ENCODE measurements at regions not wholly inside any gene's neighbourhood (a gene's known extent, or its start where the extent isn't known, plus 50 kb on each side); places are given as distances from the start of the nearest gene placed in this dataset.

GRCh38 chr22:49685686-49686085 lies 142.0 kb downstream of the BRD1 start:
- Mint-ChIP-seq H3K9me3 (ENCODE audit: insufficient read depth) (no peaks in the 10 kb centered on the region), H3K27me3 (peaks cover 37% of the 10 kb centered on the region), H3K27ac (no peak overlapping the region), H3K4me3 (no peak overlapping the region), H3K4me1 (no peaks in the 10 kb centered on the region)
- no peak overlapping the region for H3K9ac ChIP-seq (ENCODE audit: low read length)
- no peaks in the 10 kb centered on the region for H4K20me1 ChIP-seq (ENCODE audit: control insufficient read depth, insufficient read depth, low read length, poor library complexity, severe bottlenecking)
- ChIA-PET CTCF (no interaction called here), POLR2A (no interaction called here)
- H3K4me3 ChIP-seq (ENCODE audit: control extremely low read depth in 1 of 5, extremely low read depth in 1 of 5, insufficient read depth in 1 of 5, low read depth in 2 of 5, low read length in 4 of 5): no peak overlapping the region
- H3K4me1 ChIP-seq (ENCODE audit: control insufficient read depth in 2 of 2, insufficient read depth in 2 of 2, low read length in 2 of 2): no peaks in the 10 kb centered on the region
- H3K79me2 ChIP-seq (ENCODE audit: control insufficient read depth, insufficient read depth, low read length): no peaks in the 10 kb centered on the region
- WGBS (ENCODE audit: insufficient coverage): 91% methylated on average over 15 of the region's 18 CpGs
- peaks cover 0 to 4% (median 1%) of the 10 kb centered on the region in 3 donors for H3K9me3 ChIP-seq (ENCODE audit: control extremely low read depth in 1 of 3, control insufficient read depth in 2 of 3, insufficient read depth in 1 of 3, low read length in 2 of 3)
- no peaks in the 10 kb centered on the region for H3K36me3 ChIP-seq (replicated peaks in 1 of 2; ENCODE audit: control extremely low read depth in 1 of 2, control insufficient read depth in 1 of 2, extremely low read depth in 1 of 2, insufficient read depth in 2 of 2, low read length in 1 of 2)
- intact Hi-C loops (cut with micrococcal nuclease): no loop called here
- H3K27me3 ChIP-seq (replicated peaks in 1 of 4; ENCODE audit: control extremely low read depth in 1 of 4, control insufficient read depth in 3 of 4, insufficient read depth in 4 of 4, low read length in 3 of 4): peaks cover 0 to 11% (median 0%) of the 10 kb centered on the region in 4 experiments
- TF ChIP-seq CTCF (IDR thresholded peaks at IDR 0.05): no peak
- TF ChIP-seq EZH2 (IDR thresholded peaks at IDR 0.05; ENCODE audit: borderline replicate concordance, insufficient read depth, low read depth, low read length, poor library complexity, severe bottlenecking): no peak
- no peak overlapping the region for H2AFZ ChIP-seq (ENCODE audit: insufficient read depth, low read depth, low read length, poor library complexity, severe bottlenecking)
- ATAC-seq (ENCODE audit: low read depth): no peak
- H3K27ac ChIP-seq (ENCODE audit: low read length in 2 of 2): no peak overlapping the region
- no peak overlapping the region for H3K4me2 ChIP-seq (replicated peaks; ENCODE audit: low read depth, low read length, poor library complexity, severe bottlenecking)
- DNase-seq: no peak

GRCh38 chr22:49685116-49685515 lies 142.6 kb downstream of the BRD1 start:
- ATAC-seq (ENCODE audit: low read depth): no peak
- no peaks in the 10 kb centered on the region for H3K9me3 Mint-ChIP-seq (ENCODE audit: insufficient read depth)

More at GRCh38 chr22:49685116-49685515, 142.6 kb downstream of the BRD1 start:
- no peaks in the 10 kb centered on the region for H3K36me3 ChIP-seq (replicated peaks in 1 of 2; ENCODE audit: control extremely low read depth in 1 of 2, control insufficient read depth in 1 of 2, extremely low read depth in 1 of 2, insufficient read depth in 2 of 2, low read length in 1 of 2)
- CTCF ChIA-PET: no interaction called here
- no peak overlapping the region for H3K9ac ChIP-seq (ENCODE audit: low read length)
- H3K9me3 ChIP-seq (ENCODE audit: control extremely low read depth in 1 of 3, control insufficient read depth in 2 of 3, insufficient read depth in 1 of 3, low read length in 2 of 3): peaks cover 0 to 4% (median 1%) of the 10 kb centered on the region in 3 donors
- WGBS (ENCODE audit: insufficient coverage): 82% methylated on average over 8 of the region's 9 CpGs
- H3K27me3 ChIP-seq (replicated peaks in 1 of 4; ENCODE audit: control extremely low read depth in 1 of 4, control insufficient read depth in 3 of 4, insufficient read depth in 4 of 4, low read length in 3 of 4): peaks cover 0 to 11% (median 0%) of the 10 kb centered on the region in 4 experiments
- no peak overlapping the region for H3K27ac ChIP-seq (ENCODE audit: low read length in 2 of 2)
- Mint-ChIP-seq H3K4me3 (no peak overlapping the region), H3K4me1 (no peaks in the 10 kb centered on the region), H3K27me3 (peaks cover 32% of the 10 kb centered on the region), H3K27ac (no peak overlapping the region)
- H3K4me2 ChIP-seq (replicated peaks; ENCODE audit: low read depth, low read length, poor library complexity, severe bottlenecking): no peak overlapping the region
- no peak overlapping the region for H3K4me3 ChIP-seq (ENCODE audit: control extremely low read depth in 1 of 5, extremely low read depth in 1 of 5, insufficient read depth in 1 of 5, low read depth in 2 of 5, low read length in 4 of 5)
- H2AFZ ChIP-seq (ENCODE audit: insufficient read depth, low read depth, low read length, poor library complexity, severe bottlenecking): no peak overlapping the region
- POLR2A ChIA-PET: no interaction called here
- no peaks in the 10 kb centered on the region for H3K79me2 ChIP-seq (ENCODE audit: control insufficient read depth, insufficient read depth, low read length)
- no peak for DNase-seq
- TF ChIP-seq CTCF (IDR thresholded peaks at IDR 0.05) (no peak), EZH2 (IDR thresholded peaks at IDR 0.05; ENCODE audit: borderline replicate concordance, insufficient read depth, low read depth, low read length, poor library complexity, severe bottlenecking) (no peak)
- H3K4me1 ChIP-seq (ENCODE audit: control insufficient read depth in 2 of 2, insufficient read depth in 2 of 2, low read length in 2 of 2): no peaks in the 10 kb centered on the region
- H4K20me1 ChIP-seq (ENCODE audit: control insufficient read depth, insufficient read depth, low read length, poor library complexity, severe bottlenecking): no peaks in the 10 kb centered on the region
- intact Hi-C loops (cut with micrococcal nuclease): no loop called here
